Hematopoietic multipotent progenitor cell treated with erythropoietin and hydrocortisone succinate and interleukin-3 and kit ligand, for 8 days (in vitro differentiated cells): ENCODE measurements at regions not wholly inside any gene's neighbourhood (a gene's known extent, or its start where the extent isn't known, plus 50 kb on each side); places are given as distances from the start of the nearest gene placed in this dataset.
A peak's percentile ranks its signal among the peaks of the same experiment; 100 is the strongest.

Experiments used
- DNase-seq: peaks from one replicate; pipeline ENCODE4 v3.0.0-alpha.2; 2015

GRCh38 chr2:8407332-8407731, 274.5 kb upstream of the ID2 start:
- no peak for DNase-seq

GRCh38 chr2:8408560-8409460, 273.0 kb upstream of the ID2 start:
- DNase-seq: no peak

DNA sequence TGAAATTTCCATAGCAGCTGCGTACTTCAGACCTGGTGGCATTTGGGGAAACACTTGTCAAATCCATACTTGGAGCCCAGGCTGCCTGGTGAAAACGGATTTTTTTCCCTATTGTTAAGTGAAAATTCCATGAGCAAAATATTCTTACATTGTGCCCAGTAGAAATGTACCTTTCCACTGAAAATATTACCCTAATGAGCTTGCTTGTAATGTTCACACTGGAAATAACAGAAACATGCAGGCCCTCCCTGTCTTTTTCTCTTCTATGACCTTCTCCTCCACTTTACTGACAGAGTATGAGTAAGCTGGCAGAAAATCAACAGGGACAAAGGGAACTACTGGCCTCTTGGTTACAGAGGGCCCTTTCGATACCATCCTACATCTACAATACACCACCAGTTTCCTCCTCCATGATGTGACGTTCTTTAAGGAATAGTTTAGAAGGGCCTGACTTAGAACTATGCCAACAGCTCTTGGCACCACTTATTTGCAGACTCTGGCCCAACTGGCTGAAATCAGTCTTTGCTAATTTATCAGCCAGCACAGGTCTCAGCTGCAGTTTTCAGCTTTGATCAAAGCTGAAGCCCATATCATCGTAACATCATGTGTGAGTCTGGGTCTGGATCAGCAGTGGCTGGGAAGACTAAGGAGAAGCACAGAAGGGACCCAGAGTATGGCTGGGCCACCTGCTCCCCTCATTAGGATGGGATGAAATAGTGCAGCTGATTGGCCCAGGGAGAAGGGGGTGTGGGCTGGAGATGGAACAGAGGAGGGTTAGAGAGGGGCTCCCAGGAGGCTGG, 272.2 kb upstream of the ID2 start:
- no peak for DNase-seq

DNA sequence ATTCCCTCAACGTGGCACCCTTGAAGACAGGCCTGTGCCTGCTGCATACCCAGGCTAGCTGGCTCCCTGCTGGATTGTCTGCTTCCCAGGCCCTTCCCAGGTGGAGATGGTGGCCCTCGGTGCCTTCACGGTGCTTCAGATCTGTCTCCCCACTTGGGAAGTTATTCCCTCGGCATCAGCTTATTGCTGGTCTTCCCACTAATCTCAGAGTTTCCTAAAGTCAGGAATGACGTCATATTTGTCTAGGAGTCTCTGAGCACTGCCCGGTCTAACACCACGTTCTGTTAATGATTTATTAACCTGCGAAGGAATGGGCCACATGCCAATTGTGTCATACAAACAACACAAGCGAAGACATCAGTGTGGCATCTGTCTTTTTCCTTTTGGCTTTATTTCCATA, 269.8 kb upstream of the ID2 start:
- DNase-seq: no peak

GRCh38 chr2:8412586-8412985, 269.3 kb upstream of the ID2 start:
- DNase-seq: no peak

DNA sequence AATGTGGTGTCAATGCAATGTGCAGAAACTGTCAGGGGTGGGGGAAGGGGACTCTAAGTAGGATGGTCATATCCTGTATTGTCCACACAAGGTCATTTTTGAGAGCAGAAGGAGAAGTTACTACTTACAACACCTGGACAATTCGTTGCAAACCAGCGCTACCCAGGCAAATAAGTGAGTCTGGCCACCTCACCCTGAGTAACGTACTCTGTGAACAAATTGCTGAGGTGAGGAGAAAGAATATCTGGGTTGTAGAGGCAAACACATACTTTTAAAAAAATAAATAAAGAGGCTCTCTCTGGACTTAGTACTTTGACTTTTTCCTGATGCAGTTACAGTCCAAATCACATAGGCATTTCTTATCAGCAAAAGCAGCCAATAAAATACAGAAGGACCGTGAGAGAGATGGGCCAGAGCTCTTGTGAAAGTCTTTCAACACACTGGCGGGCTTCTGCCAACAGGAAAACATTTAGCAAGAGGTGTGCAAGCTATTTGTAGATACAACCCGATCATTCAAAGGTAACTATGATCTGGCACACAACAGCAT, 268.2 kb upstream of the ID2 start:
- DNase-seq: peak; percentile 9

- no peak for DNase-seq
These were observed 266.6 kb upstream of the ID2 start for GRCh38 chr2:8414946-8415879.

DNA sequence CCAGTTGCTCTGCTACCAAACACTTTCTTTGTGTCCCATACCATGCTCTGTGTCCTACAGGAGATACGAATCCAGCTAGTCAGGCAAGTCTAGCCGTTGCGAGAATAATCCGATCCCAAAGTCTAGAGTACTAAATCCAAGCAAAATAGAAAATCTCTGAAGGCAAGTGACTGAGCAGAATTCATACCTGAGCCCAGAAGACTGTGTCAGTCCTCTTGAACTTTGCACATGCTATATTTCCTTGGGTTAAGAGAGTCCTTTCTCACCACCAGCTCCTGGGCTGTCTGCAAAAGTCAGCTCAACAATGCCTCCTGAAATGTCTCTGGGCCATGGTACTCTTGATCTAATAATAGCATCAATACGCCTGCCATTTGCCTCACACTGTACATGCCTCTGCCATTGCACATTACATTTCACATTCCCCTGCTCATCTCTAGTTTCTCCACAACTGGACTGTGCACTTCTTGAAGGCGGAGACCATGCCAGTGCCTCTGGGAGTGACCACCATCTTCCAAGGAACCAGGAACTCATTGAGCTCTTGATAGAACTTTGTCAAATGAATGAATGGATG, 265.8 kb upstream of the ID2 start:
- DNase-seq: no peak

DNA sequence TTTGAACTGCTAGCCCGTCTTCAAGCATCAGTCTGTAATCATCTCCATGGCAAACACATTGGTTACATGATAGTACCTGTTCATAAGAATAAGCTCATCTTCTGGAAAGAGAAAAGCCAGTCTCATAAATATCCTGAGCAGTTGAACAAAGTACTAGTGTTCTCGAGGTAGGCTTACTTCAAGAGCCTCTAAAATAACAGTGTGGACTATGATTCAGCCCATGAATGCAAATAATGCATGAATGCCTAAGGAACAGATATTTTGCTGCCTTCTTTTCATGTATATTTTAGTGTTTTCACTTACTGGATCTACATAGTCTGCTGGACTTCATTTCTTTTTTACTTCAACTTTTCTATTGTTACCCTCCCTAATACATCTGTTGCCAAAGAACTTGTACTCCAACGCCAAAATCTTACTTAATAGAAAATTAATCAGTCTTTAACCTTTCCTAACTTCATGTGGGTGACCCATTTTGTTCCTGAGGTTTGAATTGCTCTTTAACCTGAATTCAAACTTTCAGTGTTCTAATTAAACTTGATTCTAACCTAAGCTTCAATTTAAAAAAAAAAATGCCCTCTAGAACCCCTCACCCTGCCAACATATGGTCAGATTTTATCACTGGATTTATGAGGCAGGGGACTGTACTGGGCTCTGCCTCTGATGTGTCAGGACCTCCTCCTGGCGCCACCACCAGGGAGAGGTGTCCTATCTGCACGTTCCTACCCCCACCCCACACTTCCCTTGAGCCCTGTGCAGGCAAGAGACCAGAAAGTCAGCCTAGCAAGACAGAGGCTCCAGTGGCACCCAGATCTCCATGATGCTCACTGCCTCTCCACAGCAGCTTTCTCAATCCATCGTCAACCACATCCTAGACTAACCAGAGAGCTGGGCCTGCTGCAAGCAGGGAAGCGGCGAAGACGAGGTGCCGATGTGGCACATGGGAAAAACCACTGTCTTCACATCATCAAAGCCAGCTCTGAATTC, 264.7 kb upstream of the ID2 start:
- no peak for DNase-seq

GRCh38 chr2:8418721-8419120, 263.1 kb upstream of the ID2 start:
- no peak for DNase-seq

DNA sequence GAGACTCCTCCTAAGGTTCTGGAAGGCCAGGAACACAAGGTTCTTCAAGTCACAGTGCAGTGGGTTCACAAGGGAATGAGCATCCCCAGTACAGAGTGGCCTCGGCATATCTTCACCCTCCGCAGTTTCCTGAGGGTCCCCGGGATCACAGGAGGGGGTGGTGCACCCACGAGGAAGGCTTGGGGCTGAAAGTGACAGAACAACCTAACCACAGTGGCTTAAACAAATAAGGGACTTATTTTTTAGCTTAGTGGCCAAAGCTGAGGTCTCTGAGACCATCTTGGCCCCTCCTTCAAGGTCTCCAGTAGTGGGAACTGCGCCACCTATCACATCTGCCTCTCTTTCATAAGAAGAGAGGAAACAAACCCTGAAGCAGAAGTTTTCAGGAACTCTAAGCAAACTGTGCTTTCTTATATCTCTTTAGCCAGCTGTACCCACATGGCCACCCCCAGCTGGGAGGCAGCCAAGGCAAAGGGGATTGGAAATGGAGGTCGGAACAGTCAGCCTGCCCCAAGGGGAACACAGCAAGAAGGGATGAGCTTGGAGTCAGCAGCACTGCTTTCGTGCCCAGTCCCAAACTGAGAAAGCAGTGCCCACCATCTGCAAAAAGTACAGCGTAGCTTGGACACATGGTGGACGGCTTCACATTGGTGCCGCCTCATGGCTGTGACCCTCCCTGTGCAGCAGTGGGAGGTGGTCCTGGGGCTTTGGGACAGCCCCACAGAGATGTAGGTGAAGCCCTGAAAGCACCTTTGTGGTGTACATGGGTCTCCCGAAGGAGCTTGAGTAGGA, 260.0 kb upstream of the ID2 start:
- DNase-seq: peak; percentile 41

DNA sequence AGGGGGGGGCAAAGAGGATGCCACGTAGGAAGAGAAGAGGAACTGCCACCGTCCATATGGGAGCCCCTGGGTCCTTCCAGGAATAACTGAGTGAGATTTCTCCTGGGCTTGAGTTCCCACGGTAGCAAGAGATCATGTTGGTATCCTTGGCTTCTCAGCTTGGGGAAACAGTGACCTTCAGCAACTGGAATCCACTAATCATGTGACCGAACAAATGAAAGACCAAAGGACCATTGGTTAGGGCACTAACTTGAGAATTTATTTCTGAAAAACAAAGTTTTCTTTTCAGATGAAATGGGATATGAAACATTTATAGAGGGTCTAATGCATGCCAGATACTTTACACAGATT, 259.4 kb upstream of the ID2 start:
- DNase-seq: no peak

GRCh38 chr2:8424997-8425900, 256.6 kb upstream of the ID2 start:
- DNase-seq: no peak

GRCh38 chr2:8426550-8426949, 255.3 kb upstream of the ID2 start:
- DNase-seq: no peak

DNA sequence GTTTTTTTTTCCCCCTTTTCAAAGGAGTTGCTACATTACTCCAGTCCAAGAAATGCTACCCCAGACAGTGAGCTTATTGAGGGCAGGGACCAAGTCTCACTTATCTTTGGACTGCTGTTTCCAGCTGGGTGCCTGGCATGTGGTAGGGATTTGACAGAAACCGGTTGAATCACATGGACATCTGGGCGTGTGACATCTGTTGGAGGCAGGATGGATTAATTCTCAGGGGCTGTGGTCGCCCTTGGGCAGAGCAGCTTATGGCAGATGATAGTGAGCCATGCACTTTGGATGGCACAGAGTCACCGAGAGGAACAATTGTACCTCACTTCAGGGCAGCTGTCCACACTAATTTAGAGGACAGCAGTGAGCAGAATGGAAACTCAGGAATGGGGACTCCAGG, 254.6 kb upstream of the ID2 start:
- DNase-seq: peak; percentile 33

- DNase-seq: no peak
These were observed 251.2 kb upstream of the ID2 start for GRCh38 chr2:8430628-8431027.

DNA sequence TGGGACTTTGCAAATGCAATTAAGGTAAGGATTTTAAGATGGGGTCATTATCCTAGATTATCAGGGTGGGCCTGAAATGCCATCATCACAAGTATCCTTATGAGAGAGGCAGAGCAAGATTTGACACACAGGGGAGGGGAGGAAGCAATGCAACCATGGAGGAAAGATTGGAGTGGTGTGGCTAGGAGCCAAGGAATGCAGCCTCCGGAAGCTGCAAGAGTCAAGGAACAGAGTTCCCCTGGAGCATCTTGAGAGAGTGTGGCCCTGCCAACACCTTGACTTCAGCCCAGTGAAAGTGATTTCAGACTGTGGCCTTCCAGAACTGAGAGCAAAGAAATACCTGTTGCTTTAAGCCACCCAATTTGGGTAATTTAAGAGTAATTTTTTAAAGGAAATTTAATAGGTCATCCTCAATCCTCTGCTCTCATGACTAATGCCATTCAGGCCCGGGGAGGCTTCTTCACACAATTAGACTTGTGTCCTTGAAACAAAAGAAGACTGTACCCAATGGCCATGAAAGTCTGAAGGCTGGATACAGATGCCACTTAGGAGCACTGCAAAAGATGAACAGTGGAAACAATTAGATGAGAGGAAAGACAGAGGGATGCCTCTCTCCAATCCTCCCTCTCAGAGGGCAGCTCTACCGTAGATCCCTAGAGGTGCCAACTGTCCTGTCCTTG, 250.3 kb upstream of the ID2 start:
- no peak for DNase-seq

- no peak for DNase-seq
These were observed 249.0 kb upstream of the ID2 start for GRCh38 chr2:8432706-8433336.
